Cardiac muscle cell (in vitro differentiated cells and primary cell): ENCODE measurements at regions not wholly inside any gene's neighbourhood (a gene's known extent, or its start where the extent isn't known, plus 50 kb on each side); places are given as distances from the start of the nearest gene placed in this dataset.

Source experiments
- DNase-seq, 2 donors: peaks; one replicate each; pipeline versions ENCODE4 v3.0.0 to v3.0.0-alpha.2; 2010 to 2017; ENCODE audit warnings: low read depth in 1 of 2, low spot score in 1 of 2
- H3K27ac ChIP-seq: fragments of 200-600 bp; sonication (generic); 2 replicates; pipeline ENCODE4 v1.5.1; 2016
- H3K27me3 ChIP-seq: fragments of 200-600 bp; sonication (generic); 2 replicates; pipeline ENCODE4 v1.6.0; 2016; ENCODE audit warnings: control low read depth
- H3K36me3 ChIP-seq: fragments of 200-600 bp; sonication (generic); 2 replicates; pipeline ENCODE4 v1.5.1; 2016; ENCODE audit warnings: control low read depth
- H3K4me1 ChIP-seq: fragments of 200-600 bp; sonication (generic); 2 replicates; pipeline ENCODE4 v1.8.1; 2017; ENCODE audit warnings: low read depth, mild to moderate bottlenecking, mixed run types
- H3K4me3 ChIP-seq: fragments of 200-600 bp; sonication (generic); 2 replicates; pipeline ENCODE4 v1.5.1; 2016; ENCODE audit warnings: mild to moderate bottlenecking
- H3K9me3 ChIP-seq: fragments of 200-600 bp; sonication (generic); 2 replicates; pipeline ENCODE4 v1.5.1; 2017; ENCODE audit warnings: low read depth, mild to moderate bottlenecking, control low read depth
- TF ChIP-seq, protein P1 (sequence below): IDR thresholded peaks from 2 replicates; pipeline ENCODE4 v1.5.1; 2012; ENCODE audit warnings: low read depth, mild to moderate bottlenecking, low read length

DNA sequence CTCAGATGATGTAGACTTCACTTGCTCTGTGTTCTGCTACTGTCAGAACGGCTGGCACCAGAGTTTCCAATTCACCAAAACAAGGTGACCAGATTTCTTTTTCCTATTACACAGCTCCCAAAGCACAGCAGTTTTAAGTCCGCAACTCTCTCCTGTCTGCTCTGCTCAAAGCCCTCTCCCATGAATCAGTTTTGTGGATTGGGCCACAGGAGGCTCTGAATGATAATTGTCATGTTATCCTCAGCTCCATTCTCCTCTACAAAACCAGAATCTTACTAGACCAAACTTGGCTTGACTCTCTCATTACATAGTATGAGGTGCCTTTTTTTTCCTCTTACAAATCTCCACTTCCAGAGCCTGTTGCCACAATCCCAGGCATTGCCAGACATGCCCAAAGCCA, 223.5 kb downstream of the SNX13 start:
- DNase-seq = no peak
- Histone ChIP-seq H3K27ac (no peak overlapping the region), H3K4me1 (peaks cover 3% of the 10 kb centered on the region), H3K27me3 (no peaks in the 10 kb centered on the region), H3K4me3 (no peak overlapping the region), H3K9me3 (no peaks in the 10 kb centered on the region), H3K36me3 (no peaks in the 10 kb centered on the region)
- TF ChIP-seq, protein P1, sequence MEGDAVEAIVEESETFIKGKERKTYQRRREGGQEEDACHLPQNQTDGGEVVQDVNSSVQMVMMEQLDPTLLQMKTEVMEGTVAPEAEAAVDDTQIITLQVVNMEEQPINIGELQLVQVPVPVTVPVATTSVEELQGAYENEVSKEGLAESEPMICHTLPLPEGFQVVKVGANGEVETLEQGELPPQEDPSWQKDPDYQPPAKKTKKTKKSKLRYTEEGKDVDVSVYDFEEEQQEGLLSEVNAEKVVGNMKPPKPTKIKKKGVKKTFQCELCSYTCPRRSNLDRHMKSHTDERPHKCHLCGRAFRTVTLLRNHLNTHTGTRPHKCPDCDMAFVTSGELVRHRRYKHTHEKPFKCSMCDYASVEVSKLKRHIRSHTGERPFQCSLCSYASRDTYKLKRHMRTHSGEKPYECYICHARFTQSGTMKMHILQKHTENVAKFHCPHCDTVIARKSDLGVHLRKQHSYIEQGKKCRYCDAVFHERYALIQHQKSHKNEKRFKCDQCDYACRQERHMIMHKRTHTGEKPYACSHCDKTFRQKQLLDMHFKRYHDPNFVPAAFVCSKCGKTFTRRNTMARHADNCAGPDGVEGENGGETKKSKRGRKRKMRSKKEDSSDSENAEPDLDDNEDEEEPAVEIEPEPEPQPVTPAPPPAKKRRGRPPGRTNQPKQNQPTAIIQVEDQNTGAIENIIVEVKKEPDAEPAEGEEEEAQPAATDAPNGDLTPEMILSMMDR = no peak

DNA sequence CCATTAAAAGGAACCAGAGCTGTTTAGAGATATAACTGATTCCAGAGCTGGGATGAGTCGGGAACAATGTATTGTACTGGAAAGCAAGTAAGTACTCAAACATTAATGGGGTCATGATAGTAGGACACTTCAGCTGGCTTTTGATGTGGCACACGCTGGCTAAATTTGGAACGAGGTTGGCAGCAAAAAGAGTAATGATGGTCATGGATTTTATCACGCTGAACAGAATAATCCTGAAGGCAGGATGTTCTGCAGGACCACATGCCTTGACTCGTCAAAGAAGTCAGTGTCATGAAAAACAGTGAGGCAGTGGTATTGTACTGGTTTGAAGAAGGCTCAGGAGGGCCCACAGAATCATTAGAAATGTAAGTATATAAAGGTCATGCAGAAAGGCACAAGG, 220.3 kb downstream of the SNX13 start:
- TF ChIP-seq, protein P1 = no peak
- H3K9me3 ChIP-seq = no peaks in the 10 kb centered on the region
- peaks cover 3% of the 10 kb centered on the region for H3K4me1 ChIP-seq
- H3K27me3 ChIP-seq = no peaks in the 10 kb centered on the region
- no peaks in the 10 kb centered on the region for H3K36me3 ChIP-seq
- no peak overlapping the region for H3K27ac ChIP-seq
- DNase-seq = no peak
- no peak overlapping the region for H3K4me3 ChIP-seq

DNA sequence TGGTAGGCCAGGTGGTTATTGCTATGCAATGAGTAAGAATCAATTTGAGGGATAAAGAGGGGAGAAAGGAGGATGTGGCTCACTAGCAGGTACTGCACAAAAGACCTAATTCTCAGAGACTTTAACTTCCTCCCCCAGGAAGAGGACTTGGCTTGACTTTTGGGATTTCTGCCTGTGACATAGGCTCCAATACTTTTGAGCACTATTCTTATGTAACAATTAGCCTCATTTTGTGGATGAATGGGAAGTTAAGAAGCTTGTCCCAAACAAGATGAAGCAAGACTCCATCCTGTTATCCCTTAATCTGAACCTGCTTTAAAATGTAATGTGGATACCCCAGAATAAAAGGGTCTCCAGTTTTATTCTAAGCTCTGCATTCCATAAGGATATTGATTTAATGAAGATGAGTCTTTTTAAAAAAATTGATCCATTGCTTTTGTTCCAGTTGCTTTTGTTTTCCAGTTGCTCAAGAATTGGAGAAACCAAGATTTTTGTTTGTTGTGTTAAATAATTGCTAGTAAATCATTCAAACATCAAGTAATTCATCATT, 218.5 kb downstream of the SNX13 start:
- no peaks in the 10 kb centered on the region for H3K36me3 ChIP-seq
- H3K9me3 ChIP-seq = no peaks in the 10 kb centered on the region
- no peak overlapping the region for H3K4me3 ChIP-seq
- no peaks in the 10 kb centered on the region for H3K27me3 ChIP-seq
- peaks cover 3% of the 10 kb centered on the region for H3K4me1 ChIP-seq
- H3K27ac ChIP-seq = no peak overlapping the region
- no peak for DNase-seq
- TF ChIP-seq, protein P1 = no peak

DNA sequence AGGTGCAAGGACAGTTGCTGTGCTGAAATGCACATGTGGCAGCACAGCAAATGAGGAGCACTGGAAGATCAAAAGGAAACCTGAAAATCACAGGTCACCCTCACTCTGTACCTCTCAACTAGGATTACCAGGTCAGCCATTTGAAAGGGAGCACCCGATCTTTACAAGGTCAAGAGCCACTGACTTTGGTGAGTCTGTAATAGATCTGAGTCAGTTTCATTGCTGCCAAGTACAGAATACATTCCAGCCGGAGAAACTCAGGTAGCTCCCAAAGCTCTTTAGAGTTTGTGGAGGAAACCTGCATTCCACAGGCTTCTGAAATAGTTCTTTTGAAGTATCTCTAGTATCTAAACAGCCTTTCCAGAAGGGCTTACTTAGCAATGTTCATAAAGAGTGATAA, 217.5 kb downstream of the SNX13 start:
- Histone ChIP-seq H3K9me3 (no peaks in the 10 kb centered on the region), H3K4me1 (peaks cover 3% of the 10 kb centered on the region), H3K36me3 (no peaks in the 10 kb centered on the region), H3K27me3 (no peaks in the 10 kb centered on the region), H3K27ac (no peak overlapping the region), H3K4me3 (no peak overlapping the region)
- TF ChIP-seq, protein P1 = no peak
- peak in 1 of 2 donors; percentile 11 for DNase-seq

DNA sequence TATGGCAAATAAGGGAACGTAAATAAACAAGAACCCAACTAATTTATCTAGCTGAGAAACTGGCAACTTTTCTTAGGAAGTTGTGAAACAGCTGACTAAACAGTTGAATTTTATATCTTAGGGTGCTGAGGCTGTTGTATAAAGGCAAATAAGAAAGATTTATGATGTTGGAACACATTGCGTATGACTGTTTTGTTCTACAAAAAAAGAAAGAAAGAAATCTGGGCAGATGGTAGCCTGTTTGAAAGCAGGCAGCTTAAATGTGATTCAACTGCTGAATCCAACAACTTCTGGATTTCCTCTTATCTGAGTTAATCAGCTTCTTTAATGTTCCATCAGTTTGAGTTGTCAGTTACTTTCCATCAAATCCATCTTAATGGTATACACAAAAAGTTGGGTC, 214.5 kb downstream of the SNX13 start:
- DNase-seq = peak in 1 of 2 donors; percentile 6

More for the DNA sequence above, 214.5 kb downstream of the SNX13 start:
- H3K9me3 ChIP-seq = no peaks in the 10 kb centered on the region
- H3K36me3 ChIP-seq = no peaks in the 10 kb centered on the region
- H3K27me3 ChIP-seq = no peaks in the 10 kb centered on the region
- H3K4me3 ChIP-seq = no peak overlapping the region
- TF ChIP-seq, protein P1 = no peak
- no peak overlapping the region for H3K27ac ChIP-seq
- no peaks in the 10 kb centered on the region for H3K4me1 ChIP-seq
